Embryonic facial prominence (tissue), 1 donor: ENCODE measurements at regions not wholly inside any gene's neighbourhood (a gene's known extent, or its start where the extent isn't known, plus 50 kb on each side); places are given as distances from the start of the nearest gene placed in this dataset.

ENCODE experiments used
- DNase-seq: peaks from one replicate; pipeline ENCODE4 v3.0.0-alpha.2; 2016; ENCODE audit errors: extremely low spot score

- DNase-seq = no peak
Observed at GRCh38 chr4:89363786-89364185, 56.2 kb upstream of the GPRIN3 start.

GRCh38 chr4:89358935-89359638 lies 51.5 kb upstream of the GPRIN3 start:
- DNase-seq = no peak

- DNase-seq = no peak
Observed at GRCh38 chr4:89357787-89358186, 50.2 kb upstream of the GPRIN3 start.
